Osteoblast (primary cell): ENCODE measurements at regions not wholly inside any gene's neighbourhood (a gene's known extent, or its start where the extent isn't known, plus 50 kb on each side); places are given as distances from the start of the nearest gene placed in this dataset.

Experiments used
- DNase-seq: peaks from one replicate; pipeline ENCODE4 v3.0.0; 2011; ENCODE audit warnings: low spot score, mixed read lengths; ENCODE audit not compliant: insufficient read length; ENCODE audit errors: missing footprints
- H2AFZ ChIP-seq: 2 replicates; pipeline ENCODE4 v1.6.0; 2011; ENCODE audit warnings: mild to moderate bottlenecking, low read length
- H3K27ac ChIP-seq: 2 replicates; pipeline ENCODE4 v1.5.1; 2011; ENCODE audit warnings: mild to moderate bottlenecking, low read depth, low read length, moderate library complexity
- H3K27me3 ChIP-seq: 2 replicates; pipeline ENCODE4 v1.6.0; 2012; ENCODE audit warnings: mild to moderate bottlenecking, control low read depth, inconsistent platforms, low read length, moderate library complexity; ENCODE audit not compliant: insufficient read depth
- H3K36me3 ChIP-seq: 2 replicates; pipeline ENCODE4 v1.5.1; 2011; ENCODE audit warnings: mild to moderate bottlenecking, low read length, control low read depth, moderate library complexity; ENCODE audit not compliant: insufficient read depth
- H3K4me1 ChIP-seq: 2 replicates; pipeline ENCODE4 v1.5.1; 2011; ENCODE audit warnings: mild to moderate bottlenecking, low read length, control low read depth, moderate library complexity; ENCODE audit not compliant: insufficient read depth
- H3K4me2 ChIP-seq: 2 replicates; pipeline ENCODE4 v1.6.0; 2011; ENCODE audit warnings: mild to moderate bottlenecking, low read length; ENCODE audit not compliant: insufficient read depth
- H3K4me3 ChIP-seq: fragments of 200-600 bp; sonication (generic); 3 replicates; pipeline ENCODE4 v1.5.1; 2012; ENCODE audit warnings: mild to moderate bottlenecking, low read length, inconsistent platforms; ENCODE audit not compliant: insufficient read depth
- H3K79me2 ChIP-seq: 2 replicates; pipeline ENCODE4 v1.6.0; 2012; ENCODE audit warnings: mild to moderate bottlenecking, low read length, control low read depth, inconsistent platforms; ENCODE audit not compliant: insufficient read depth
- H3K9me3 ChIP-seq: 2 replicates; pipeline ENCODE4 v1.5.1; 2011; ENCODE audit warnings: low read depth, low read length, control low read depth
- H4K20me1 ChIP-seq: 2 replicates; pipeline ENCODE4 v1.6.0; 2012; ENCODE audit warnings: mild to moderate bottlenecking, low read length, control low read depth; ENCODE audit not compliant: insufficient read depth
- CTCF ChIP-seq: IDR thresholded peaks from 2 replicates; pipeline ENCODE4 v1.5.1; 2011; ENCODE audit warnings: mild to moderate bottlenecking, low read depth, low read length, moderate library complexity; ENCODE audit errors: extremely low read depth

- no peaks in the 10 kb centered on the region for H3K79me2 ChIP-seq
- no peak for DNase-seq
- H3K27me3 ChIP-seq, result no peaks in the 10 kb centered on the region
- peak overlapping the region; percentile 26 for H3K4me2 ChIP-seq
- no peak for TF ChIP-seq CTCF
- H4K20me1 ChIP-seq, result no peaks in the 10 kb centered on the region
- no peak overlapping the region for H3K4me3 ChIP-seq
- no peaks in the 10 kb centered on the region for H3K36me3 ChIP-seq
- H3K9me3 ChIP-seq, result no peaks in the 10 kb centered on the region
- no peak overlapping the region for H2AFZ ChIP-seq
- peaks cover 22% of the 10 kb centered on the region for H3K4me1 ChIP-seq
- H3K27ac ChIP-seq, result peak overlapping the region; percentile 7
Observed at GRCh38 chr5:60334281-60334713, 365.7 kb downstream of the DEPDC1B start.

- Histone ChIP-seq H3K27ac (peak overlapping the region; percentile 8), H3K4me3 (no peak overlapping the region), H3K36me3 (no peaks in the 10 kb centered on the region), H3K4me1 (peaks cover 22% of the 10 kb centered on the region), H3K79me2 (no peaks in the 10 kb centered on the region), H3K9me3 (no peaks in the 10 kb centered on the region), H2AFZ (peak overlapping the region; percentile 17), H3K4me2 (no peak overlapping the region), H3K27me3 (no peaks in the 10 kb centered on the region), H4K20me1 (no peaks in the 10 kb centered on the region)
- DNase-seq, result no peak
- no peak for TF ChIP-seq CTCF
Observed at GRCh38 chr5:60333005-60333571, 366.9 kb downstream of the DEPDC1B start.

- H4K20me1 ChIP-seq, result no peaks in the 10 kb centered on the region
- H3K4me2 ChIP-seq, result no peak overlapping the region
- no peak for DNase-seq
- H2AFZ ChIP-seq, result no peak overlapping the region
- no peaks in the 10 kb centered on the region for H3K79me2 ChIP-seq
- no peaks in the 10 kb centered on the region for H3K9me3 ChIP-seq
- TF ChIP-seq CTCF, result no peak
- H3K4me3 ChIP-seq, result no peak overlapping the region
- no peaks in the 10 kb centered on the region for H3K27me3 ChIP-seq
- peak overlapping the region; percentile 8 for H3K27ac ChIP-seq
- peaks cover 22% of the 10 kb centered on the region for H3K4me1 ChIP-seq
- H3K36me3 ChIP-seq, result no peaks in the 10 kb centered on the region
Observed at GRCh38 chr5:60332244-60333004, 367.5 kb downstream of the DEPDC1B start.

- Histone ChIP-seq H3K36me3 (no peaks in the 10 kb centered on the region), H2AFZ (no peak overlapping the region), H3K4me3 (no peak overlapping the region), H3K79me2 (no peaks in the 10 kb centered on the region), H3K9me3 (no peaks in the 10 kb centered on the region), H3K4me2 (no peak overlapping the region), H3K27ac (no peak overlapping the region), H3K4me1 (peaks cover 22% of the 10 kb centered on the region), H4K20me1 (no peaks in the 10 kb centered on the region), H3K27me3 (no peaks in the 10 kb centered on the region)
- no peak for DNase-seq
- TF ChIP-seq CTCF, result no peak
Observed at GRCh38 chr5:60330236-60330635, 369.7 kb downstream of the DEPDC1B start.
